DOHH2 (cell line): ENCODE measurements at regions not wholly inside any gene's neighbourhood (a gene's known extent, or its start where the extent isn't known, plus 50 kb on each side); places are given as distances from the start of the nearest gene placed in this dataset.

Source experiments
- H3F3A ChIP-seq: fragments of 200-600 bp; sonication (generic), shearing (Covaris generic); 2 replicates; pipeline ENCODE4 v1.6.0; 2016; ENCODE audit warnings: antibody characterized with exemption, mild to moderate bottlenecking; ENCODE audit not compliant: control insufficient read depth, insufficient read depth
- H3K27ac ChIP-seq: fragments of 200-600 bp; sonication (generic); 2 replicates; pipeline ENCODE4 v1.5.1; 2014; ENCODE audit warnings: low read depth, mild to moderate bottlenecking, low read length, moderate library complexity
- H3K27me3 ChIP-seq: fragments of 200-600 bp; sonication (generic); 2 replicates; pipeline ENCODE4 v1.6.1; 2014; ENCODE audit warnings: mild to moderate bottlenecking, low read length, mixed read lengths; ENCODE audit not compliant: control insufficient read depth
- H3K36me3 ChIP-seq: fragments of 200-600 bp; sonication (generic); 2 replicates; pipeline ENCODE4 v1.6.1; 2014; ENCODE audit warnings: mild to moderate bottlenecking, low read length, moderate library complexity, mixed read lengths; ENCODE audit not compliant: control insufficient read depth
- H3K4me1 ChIP-seq: fragments of 200-600 bp; sonication (generic); 2 replicates; pipeline ENCODE4 v1.6.1; 2014; ENCODE audit warnings: mild to moderate bottlenecking, low read length, mixed read lengths; ENCODE audit not compliant: control insufficient read depth
- H3K4me2 ChIP-seq: fragments of 200-600 bp; sonication (generic); 2 replicates; pipeline ENCODE4 v1.6.0; 2014; ENCODE audit warnings: mild to moderate bottlenecking, low read length, moderate library complexity
- H3K4me3 ChIP-seq: fragments of 200-600 bp; sonication (generic); 2 replicates; pipeline ENCODE4 v1.5.1; 2014; ENCODE audit warnings: mild to moderate bottlenecking, low read length, mixed read lengths
- H3K79me2 ChIP-seq: fragments of 200-600 bp; sonication (generic); 2 replicates; pipeline ENCODE4 v1.6.1; 2014; ENCODE audit warnings: mild to moderate bottlenecking, low read length, mixed read lengths; ENCODE audit not compliant: control insufficient read depth
- H3K9me2 ChIP-seq: fragments of 200-600 bp; sonication (generic); replicated peaks from 2 replicates; pipeline ENCODE4 v1.6.1; 2014; ENCODE audit warnings: mild to moderate bottlenecking, low read length, mixed read lengths; ENCODE audit not compliant: control insufficient read depth
- H3K9me3 ChIP-seq: fragments of 200-600 bp; sonication (generic); 2 replicates; pipeline ENCODE4 v1.6.1; 2014; ENCODE audit warnings: antibody characterized with exemption, low read length, mixed read lengths; ENCODE audit not compliant: control insufficient read depth, insufficient read depth
- H4K20me1 ChIP-seq: fragments of 200-600 bp; sonication (generic); 2 replicates; pipeline ENCODE4 v1.6.0; 2014; ENCODE audit warnings: low read depth, mild to moderate bottlenecking, antibody characterized with exemption, low read length, moderate library complexity; ENCODE audit not compliant: control insufficient read depth, insufficient read depth
- CTCF ChIP-seq: fragments of 200-600 bp; sonication (generic); IDR thresholded peaks from one replicate; pipeline ENCODE4 v1.5.1; 2014; ENCODE audit warnings: antibody characterized with exemption, mild to moderate bottlenecking, low read depth, low read length; ENCODE audit not compliant: poor library complexity, severe bottlenecking
- EZH2phosphoT487 ChIP-seq: fragments of 200-600 bp; sonication (generic); IDR thresholded peaks from 2 replicates; pipeline ENCODE4 v1.6.1; 2017; ENCODE audit warnings: borderline replicate concordance, mild to moderate bottlenecking, antibody characterized with exemption, low read length, moderate library complexity, mixed read lengths

DNA sequence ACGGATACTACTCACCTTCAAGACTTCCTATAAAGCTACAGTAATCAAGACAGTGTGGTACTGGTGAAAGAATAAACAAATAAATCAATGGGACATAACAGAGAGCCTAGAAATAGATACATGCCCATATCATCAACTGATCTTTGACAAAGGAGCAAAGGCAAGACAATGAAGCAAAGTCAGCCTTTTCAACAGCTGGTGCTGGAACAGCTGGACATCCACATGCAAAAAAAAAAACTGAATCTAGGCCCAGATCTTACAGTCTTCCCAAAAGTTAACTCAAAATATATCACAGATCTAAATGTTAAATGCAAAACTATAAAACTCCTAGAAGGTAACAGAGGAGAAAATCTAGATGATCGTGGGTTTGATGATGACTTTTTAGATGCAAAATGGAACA, 170.3 kb downstream of the MIS18A start:
- Histone ChIP-seq H3K27me3 (peaks cover 18% of the 10 kb centered on the region), H3K9me2 (no peaks in the 10 kb centered on the region), H3K79me2 (no peaks in the 10 kb centered on the region), H3K4me2 (no peak overlapping the region), H3K27ac (no peak overlapping the region), H3K4me1 (no peaks in the 10 kb centered on the region), H3F3A (no peaks in the 10 kb centered on the region), H3K4me3 (no peak overlapping the region), H3K9me3 (no peaks in the 10 kb centered on the region; the same call in 1 of the 2 replicates), H3K36me3 (no peaks in the 10 kb centered on the region), H4K20me1 (no peaks in the 10 kb centered on the region)
- no peak for TF ChIP-seq EZH2phosphoT487
- TF ChIP-seq CTCF = no peak

DNA sequence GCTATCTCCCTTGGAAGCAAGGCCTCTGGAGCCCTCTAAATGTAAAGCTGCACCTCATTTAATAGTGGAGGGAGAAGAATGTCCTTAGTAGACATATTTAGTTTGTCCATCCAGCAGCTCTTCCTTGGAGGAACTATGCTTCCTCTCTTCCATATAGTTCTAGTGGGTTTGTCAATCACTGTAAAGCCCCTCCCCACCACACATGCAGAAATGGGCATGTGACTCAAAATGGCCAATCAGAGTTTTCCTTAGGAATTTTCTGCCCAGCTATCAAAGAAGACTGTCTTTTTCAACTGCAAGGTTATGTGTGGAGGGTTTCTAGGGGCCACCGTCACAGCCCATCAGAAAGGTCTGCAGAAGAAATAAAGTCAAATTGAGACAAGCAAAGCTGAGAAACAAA, 175.5 kb downstream of the MIS18A start:
- no peaks in the 10 kb centered on the region for H3F3A ChIP-seq
- no peaks in the 10 kb centered on the region for H3K36me3 ChIP-seq
- no peaks in the 10 kb centered on the region for H4K20me1 ChIP-seq
- no peaks in the 10 kb centered on the region for H3K4me1 ChIP-seq
- H3K79me2 ChIP-seq = no peaks in the 10 kb centered on the region
- no peaks in the 10 kb centered on the region for H3K9me2 ChIP-seq
- H3K27me3 ChIP-seq = peaks cover 3% of the 10 kb centered on the region; the same call in 1 of the 2 replicates
- H3K9me3 ChIP-seq = no peaks in the 10 kb centered on the region
- H3K4me2 ChIP-seq = no peak overlapping the region
- H3K27ac ChIP-seq = no peak overlapping the region
- H3K4me3 ChIP-seq = no peak overlapping the region
- TF ChIP-seq EZH2phosphoT487 (no peak), CTCF (no peak)

DNA sequence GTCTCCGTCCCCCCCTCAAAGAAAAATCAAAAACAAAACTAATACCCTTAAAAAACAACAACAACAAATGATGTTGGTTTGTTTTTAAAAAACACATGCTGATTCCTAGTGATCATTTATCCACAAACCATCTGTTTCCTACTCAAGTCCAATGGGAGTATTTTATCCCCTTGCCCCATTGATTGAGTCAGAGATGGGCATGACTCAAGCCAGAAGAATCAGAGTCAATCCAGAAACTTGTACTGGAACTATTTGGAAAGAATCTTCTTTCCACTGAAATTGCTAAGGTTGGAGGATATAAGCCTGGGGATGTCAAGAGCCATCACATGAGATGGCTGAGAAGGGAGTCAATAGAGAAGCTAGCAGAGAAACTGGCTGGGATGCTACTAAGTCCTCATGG, 176.4 kb downstream of the MIS18A start:
- no peaks in the 10 kb centered on the region for H3K79me2 ChIP-seq
- TF ChIP-seq EZH2phosphoT487 (no peak), CTCF (no peak)
- no peaks in the 10 kb centered on the region for H3K4me1 ChIP-seq
- H3K9me3 ChIP-seq = no peaks in the 10 kb centered on the region
- H3K36me3 ChIP-seq = no peaks in the 10 kb centered on the region
- no peak overlapping the region for H3K4me2 ChIP-seq
- H3K4me3 ChIP-seq = no peak overlapping the region
- no peaks in the 10 kb centered on the region for H4K20me1 ChIP-seq
- no peaks in the 10 kb centered on the region for H3K9me2 ChIP-seq
- peaks cover 3% of the 10 kb centered on the region; the same call in 1 of the 2 replicates for H3K27me3 ChIP-seq
- no peaks in the 10 kb centered on the region for H3F3A ChIP-seq
- H3K27ac ChIP-seq = no peak overlapping the region

- H3K79me2 ChIP-seq = no peaks in the 10 kb centered on the region
- TF ChIP-seq EZH2phosphoT487 (no peak), CTCF (no peak)
These were observed 177.6 kb downstream of the MIS18A start for GRCh38 chr21:32101277-32101676.

More at GRCh38 chr21:32101277-32101676, 177.6 kb downstream of the MIS18A start:
- peaks cover 3% of the 10 kb centered on the region; the same call in 1 of the 2 replicates for H3K27me3 ChIP-seq
- no peaks in the 10 kb centered on the region for H3K9me2 ChIP-seq
- H3F3A ChIP-seq = no peaks in the 10 kb centered on the region
- H4K20me1 ChIP-seq = no peaks in the 10 kb centered on the region
- H3K4me2 ChIP-seq = no peak overlapping the region
- H3K36me3 ChIP-seq = no peaks in the 10 kb centered on the region
- no peak overlapping the region for H3K27ac ChIP-seq
- no peak overlapping the region for H3K4me3 ChIP-seq
- H3K9me3 ChIP-seq = no peaks in the 10 kb centered on the region
- H3K4me1 ChIP-seq = no peaks in the 10 kb centered on the region
